NCI-H1417 (cell line): ENCODE measurements at regions not wholly inside any gene's neighbourhood (a gene's known extent, or its start where the extent isn't known, plus 50 kb on each side); places are given as distances from the start of the nearest gene placed in this dataset.

Experiments
- DNase-seq, 3 experiments: peaks; one replicate each; lab custom pipeline; 2025; lab: John Stamatoyannopoulos, UW

DNA sequence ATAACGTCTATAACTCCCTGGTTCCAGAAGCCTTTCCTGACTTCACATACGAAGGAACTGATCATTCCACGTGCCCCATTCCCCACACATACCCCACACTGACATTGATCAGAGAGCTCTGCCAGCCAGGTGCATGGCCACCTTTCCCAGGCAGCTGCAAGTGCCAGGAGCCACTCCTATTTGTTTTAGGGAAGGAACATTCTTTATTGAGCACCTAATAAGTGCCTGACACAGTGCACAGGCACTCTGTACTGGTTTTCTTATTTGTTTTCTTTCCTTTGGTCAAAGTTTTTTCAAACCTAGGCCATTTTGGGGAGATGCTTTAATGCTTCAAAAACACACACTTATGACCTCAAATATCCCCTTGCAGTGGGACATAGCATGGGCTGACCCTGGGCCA lies 50.0 kb downstream of the PITPNM2 start:
- no peak for DNase-seq

DNA sequence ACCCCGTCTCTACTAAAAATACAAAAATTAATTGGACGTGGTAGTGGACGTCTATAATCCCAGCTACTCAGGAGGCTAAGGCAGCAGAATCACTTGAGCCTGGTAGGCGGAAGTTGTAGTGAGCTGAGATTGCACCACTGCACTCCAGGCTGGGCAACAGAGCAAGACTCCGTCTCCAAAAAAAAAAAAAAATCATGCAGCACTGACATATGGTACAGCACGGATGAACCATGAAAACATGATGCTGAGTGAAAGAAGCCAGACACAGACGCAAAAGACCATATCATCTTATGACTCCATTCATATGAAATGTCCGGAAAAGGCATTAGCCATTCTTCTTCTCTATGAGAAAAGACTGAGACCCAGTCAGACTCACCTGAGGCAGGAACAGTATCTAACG lies 50.4 kb downstream of the PITPNM2 start:
- DNase-seq: no peak

DNA sequence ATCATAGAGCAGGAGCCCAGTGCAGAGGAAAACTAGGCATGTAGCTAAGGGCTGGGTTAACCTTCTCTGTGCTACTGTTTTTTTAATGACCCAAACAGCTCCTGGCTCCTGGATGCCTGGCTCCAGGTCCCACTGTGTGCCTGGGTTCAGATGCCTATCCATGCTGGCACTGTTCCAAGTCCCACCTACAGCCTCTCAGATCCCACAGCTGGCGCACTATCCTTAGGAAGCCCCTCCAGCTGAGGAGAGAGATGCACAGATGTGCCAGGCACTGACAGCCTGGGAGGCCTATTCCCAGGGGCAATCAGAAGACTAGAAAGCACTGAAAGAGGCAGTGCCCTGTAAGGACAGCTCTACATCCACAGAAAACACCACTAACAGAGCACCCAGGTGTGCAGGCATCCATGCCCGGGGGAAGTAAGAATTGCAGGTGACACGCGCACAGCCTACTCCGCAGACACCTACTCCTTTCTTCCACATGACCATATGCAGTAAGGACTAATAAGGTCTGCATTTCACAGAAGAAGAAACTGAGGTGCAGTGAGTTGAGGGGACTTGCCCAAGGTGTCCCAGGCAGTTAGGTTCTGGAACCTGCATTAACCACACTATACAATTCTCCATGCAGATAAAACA lies 51.2 kb downstream of the PITPNM2 start:
- DNase-seq: peak in 2 of 3 experiments; percentile 32 to 51

DNA sequence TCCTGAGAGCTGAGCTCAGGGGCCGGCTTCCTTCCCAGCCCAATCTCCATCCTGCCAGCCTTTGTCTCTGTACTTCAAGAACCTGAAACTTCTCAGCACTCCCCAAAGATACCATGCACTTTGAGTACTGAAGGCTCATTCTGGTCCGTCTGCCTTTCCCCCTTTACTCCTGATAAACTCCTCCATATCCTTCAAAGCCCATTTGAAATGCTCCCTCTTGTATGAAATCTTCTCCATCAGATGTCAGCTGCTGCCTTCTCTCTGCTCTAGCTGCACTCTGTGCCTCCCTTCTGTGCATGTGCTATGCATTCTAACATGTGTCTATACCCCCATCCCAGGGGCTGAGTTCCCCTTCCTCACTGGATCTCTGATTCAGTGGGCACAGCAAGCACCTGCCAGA lies 52.1 kb downstream of the PITPNM2 start:
- no peak for DNase-seq

DNA sequence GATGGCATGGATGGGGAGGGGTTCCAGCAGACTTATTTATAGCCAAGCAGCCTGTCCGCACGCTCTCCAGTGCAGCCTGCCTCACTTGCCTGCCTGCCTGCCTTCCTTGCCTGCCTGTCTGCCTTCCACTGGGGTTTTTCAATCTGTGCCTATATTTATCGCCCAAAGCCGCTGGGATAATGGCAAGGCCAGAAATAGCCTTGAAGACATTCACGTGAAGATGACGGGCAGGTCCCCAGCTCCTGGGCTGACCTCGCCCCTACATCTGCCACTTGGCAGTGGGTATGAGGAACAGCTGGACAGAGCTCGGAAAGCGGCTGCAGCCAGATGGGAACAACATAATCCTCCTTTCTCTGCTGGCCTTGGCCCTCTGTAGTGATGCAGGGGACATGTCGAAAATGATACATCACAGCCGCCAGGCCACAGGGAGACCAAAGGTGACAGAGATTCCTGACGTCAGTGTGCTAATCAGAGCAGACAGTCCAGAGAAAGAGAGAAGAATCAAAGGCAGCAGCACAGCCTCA lies 53.3 kb downstream of the PITPNM2 start:
- DNase-seq: no peak

DNA sequence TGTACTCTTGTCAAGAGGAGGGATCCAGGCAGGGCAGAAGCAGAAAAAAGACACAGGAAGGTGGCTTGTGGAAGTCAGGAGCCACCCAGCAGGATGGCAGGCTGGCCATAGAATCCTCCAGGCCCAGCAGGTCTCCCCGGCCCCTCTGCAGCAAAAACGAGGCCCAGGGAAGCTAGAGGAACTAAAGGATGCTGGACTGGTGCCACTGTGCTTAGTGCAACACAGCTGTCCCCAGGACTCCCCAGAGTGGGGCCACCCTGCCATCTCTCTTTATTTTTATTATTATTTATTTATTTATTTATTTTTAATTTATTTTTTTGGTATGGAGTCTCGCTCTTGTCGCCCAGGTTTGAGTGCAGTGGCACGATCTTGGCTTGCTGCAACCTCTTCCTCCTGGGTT lies 54.1 kb downstream of the PITPNM2 start:
- DNase-seq: no peak

DNA sequence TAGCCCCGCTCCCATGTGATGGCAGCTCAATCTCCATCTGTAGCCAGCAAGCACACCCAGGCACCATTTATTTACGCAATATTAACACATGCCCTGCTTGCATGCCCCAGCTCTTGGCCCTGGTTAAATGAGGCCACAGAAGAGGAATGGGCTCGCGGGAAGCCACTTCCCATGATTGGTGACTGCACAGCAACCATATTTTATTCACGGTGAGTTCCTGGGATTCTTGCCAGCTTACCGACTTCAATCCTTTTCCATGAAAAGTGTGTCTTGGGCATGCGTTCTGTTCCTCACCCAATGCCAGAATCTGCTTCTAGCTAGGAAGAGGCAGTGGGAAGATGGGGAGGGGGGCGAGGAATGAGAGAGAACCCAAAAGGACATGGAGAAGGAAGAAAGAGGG lies 54.7 kb downstream of the PITPNM2 start:
- peak in 1 of 3 experiments; percentile 49 for DNase-seq

DNA sequence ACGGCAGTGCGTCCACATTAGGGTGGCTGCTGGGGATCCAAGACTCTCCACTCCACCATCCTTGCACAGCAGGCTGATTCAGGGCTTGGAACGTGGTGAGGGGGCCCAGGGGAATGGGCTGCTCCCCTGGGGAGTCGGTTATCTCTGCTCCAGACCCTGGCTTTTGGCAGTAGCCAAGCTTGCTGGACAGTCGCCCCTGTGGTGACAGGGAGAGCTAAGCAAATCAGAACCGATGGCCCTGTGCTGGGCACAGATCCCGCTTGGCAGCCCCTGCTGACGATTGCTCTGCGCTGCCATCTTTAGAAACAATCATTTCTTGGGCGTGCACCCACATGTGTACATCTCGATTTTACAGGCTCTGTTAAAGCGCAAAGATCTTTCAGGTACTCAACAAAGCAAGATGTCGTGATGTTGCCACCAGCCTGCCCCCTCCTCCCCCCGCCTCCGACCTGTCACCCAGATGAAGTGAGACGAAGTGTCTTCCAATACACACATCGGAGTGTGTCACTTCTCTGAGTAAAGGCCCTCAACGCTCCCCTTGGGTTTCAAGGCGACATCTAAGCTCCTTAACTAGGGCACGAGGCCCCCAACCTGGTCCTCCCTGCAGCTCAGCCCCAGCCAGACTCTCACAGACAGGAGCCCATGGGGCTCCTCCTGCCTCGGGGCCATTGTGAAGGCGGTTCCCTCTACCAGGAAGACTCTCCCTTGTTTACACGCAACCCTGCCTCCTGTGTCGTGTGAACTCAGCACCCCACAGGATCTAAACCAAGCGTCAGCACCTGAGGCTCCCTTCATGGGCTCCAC lies 55.6 kb downstream of the PITPNM2 start:
- peak in 1 of 3 experiments; percentile 75 for DNase-seq

DNA sequence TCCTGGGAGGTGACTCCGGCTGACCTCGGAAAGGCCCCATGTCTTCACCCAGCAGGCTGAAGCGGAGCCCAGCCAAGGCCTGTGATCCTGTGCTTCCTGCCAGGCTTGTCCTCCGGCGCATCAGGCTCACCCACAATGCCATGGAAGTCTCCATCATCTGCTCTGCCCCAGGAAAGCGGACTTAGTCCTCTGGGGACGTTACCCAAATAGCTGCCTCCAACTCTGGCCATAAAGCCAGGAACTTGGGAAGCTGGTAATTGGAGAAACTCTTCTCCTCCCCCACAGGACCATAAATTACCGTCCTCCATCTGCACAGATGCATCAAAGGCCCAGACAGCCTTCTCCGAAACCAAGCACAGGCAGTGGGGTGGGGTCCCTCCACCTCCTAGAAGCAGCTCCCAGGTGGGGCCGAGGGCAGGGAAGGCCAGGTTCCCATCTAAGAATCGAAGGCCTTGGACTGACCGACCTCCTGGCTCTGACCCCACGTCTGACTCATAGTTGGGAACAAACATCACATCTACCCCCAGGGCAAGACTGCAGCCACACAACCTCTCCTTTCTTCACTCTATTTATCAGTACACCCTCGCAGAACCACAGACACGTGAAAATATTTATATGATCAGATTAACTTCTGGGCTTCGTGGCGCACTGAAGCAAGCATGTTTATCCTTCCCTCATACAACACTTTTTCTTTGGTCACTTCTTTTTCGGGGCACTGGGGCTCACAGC lies 56.4 kb downstream of the PITPNM2 start:
- DNase-seq: peak in 1 of 3 experiments; percentile 47

DNA sequence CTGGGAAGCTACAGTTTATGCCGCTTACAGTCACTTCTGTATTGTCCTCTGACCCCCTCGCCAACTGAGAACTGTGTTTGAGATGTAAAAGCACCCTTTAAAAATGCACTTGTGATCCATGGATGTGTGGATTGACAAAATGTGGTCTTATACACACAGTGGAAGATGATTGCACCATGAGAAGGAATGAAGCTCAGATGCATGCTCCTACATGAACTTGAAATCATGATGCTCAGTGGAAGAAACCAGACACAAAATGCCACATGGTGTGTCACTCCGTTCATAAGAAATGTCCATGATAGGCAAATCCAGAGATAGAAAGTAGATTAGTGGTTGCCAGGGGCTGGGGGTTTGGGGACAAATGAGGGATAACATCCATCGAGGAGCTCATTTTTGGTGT lies 58.0 kb downstream of the PITPNM2 start:
- DNase-seq: no peak

DNA sequence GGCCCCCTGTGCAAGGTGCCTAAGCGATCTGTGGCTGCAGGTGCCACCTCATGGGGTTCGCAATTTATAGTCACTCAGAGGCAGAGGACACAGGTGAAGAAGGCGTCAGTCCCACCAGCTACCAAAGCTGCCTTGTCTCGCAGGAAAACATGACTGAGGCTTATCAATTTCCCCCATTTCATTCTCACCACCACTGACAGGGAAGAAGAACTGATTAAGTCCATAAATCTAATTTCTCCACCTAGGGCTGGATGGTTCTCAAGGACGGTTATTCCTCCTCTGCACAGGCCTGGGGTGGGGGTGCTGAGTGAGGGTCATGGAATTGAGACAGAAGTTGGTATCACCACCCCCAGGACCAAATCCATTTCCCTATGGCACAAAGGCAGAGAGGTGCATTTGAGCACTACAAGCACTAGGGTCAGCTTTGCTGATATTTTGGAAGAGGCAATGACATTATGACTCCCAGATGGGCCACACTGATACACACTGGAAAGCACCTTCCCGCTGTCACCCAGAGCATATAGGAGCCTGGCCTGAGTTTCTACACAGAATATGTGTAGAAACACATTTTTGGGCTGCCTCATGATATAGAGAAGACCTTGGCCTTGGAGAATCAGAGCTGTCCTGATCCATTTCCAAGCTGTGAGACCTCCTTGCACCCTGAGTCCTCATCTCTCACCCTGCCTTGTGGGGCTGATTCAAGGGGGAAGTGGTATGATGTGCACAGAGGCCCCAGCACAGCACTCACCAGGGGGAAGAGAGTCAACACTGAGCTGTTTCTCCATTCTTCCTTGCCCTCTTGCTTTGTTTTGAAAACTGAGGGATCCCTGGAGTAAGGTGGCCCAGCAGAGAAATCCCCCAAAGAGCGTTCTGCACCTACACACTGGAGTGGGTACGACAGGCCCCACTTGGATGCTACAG lies 59.4 kb downstream of the PITPNM2 start:
- DNase-seq: no peak

DNA sequence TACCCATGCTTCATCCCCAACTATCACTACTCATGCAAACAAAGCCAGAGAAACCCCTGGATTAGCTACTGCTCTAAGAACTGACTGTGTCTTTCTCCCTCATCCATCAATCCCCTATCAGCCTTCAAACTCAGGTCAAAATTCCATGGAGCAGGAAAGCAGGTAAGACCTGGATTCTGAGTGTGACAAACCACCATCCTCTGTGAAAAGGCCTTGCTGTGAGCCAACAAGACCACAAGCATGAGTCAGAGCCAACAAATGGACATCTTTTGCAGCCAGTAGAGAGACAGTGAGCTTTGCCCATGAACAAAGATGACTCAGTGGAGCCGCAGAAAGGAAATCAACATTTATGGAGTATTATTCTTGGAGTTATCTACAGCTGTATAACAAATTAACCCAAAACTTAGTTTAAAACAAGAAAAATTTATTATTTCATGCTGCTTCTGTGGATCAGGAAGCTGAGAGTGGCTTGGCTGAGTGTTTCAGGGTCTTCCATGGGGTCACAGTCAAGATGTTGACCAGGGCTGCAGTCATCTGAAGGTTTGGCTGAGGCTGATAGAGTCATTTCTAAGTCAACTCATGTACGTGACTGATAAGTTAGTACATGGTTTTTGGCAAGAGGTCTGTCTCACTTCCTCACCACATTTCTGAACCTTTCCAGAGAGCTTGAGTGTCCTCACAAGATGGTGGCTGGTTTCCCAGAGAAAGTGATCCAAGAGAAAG lies 61.1 kb downstream of the PITPNM2 start:
- DNase-seq: no peak

DNA sequence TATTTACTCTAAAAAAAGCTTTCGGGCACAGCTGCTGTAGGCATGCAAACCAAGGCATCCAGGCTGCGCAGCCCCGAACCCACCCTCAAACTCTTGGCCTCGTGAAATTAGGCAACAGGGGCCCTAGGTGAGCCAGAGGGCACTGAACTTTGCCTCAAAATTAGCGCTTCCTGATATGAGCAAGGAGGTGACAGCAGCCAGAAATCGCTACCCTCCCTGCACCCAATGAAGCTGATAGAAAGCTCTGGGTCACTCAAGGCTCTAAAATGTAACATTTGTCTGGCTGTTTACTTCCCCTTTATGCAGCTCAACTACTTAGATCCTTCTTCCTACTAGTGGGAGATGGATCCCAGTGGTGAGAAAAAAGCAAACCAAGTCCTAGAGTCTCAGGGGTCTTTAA lies 61.8 kb downstream of the PITPNM2 start:
- no peak for DNase-seq

DNA sequence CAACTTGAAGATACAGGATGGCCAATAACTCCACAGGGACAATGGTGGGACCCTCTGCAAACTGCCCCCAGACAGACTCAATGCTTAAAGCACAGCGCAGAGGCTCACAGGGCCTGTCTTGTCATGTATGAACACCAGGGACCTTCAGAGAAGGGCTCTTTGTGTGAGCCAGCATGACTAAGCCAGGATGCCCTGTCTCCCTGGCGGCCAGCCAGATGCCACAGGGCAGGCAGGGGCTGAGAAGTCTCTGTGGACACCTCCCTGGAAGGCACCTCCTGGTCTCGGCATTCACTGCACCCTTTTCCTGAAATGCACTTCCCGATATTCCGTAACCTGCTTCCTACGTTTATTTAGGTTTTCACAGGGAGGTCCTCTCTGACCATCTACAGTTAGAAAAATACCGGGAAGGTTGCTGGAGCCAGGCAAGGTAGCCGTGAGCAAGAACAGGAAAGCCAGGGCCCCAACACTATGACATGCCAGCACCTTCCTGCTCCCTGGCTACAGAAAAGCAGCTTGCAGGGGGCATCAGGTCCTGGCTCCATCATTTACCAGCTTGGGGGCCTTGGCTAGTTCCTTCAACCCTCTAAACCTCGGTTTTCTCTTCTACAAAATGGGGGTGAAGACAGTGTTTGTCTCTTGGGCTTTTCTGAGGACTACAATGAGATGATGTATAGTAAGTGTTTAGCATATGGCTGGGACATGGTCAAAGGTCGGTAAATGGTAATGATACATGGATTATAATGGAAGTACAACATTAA lies 65.0 kb downstream of the PITPNM2 start:
- DNase-seq: peak; percentile 40 to 61 (median 45)

DNA sequence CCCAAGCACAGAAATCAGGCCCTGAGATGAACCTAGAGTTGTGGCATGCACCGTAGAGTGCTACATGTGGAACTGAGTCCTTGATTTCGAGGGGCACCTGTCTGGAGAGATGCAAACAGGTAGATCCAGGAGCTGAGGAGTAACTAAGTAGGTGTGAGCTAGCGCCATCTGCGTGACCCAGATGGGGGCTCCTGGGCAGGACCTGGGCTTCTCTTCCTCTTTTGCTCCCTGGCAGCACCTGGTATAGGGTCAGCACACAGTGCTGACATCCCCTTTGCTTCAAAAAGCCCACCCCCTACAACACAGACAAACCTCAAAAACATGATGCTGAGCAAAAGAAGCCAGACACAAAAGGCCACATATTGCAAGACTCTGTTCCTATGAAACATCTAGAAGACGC lies 65.8 kb downstream of the PITPNM2 start:
- DNase-seq: no peak

DNA sequence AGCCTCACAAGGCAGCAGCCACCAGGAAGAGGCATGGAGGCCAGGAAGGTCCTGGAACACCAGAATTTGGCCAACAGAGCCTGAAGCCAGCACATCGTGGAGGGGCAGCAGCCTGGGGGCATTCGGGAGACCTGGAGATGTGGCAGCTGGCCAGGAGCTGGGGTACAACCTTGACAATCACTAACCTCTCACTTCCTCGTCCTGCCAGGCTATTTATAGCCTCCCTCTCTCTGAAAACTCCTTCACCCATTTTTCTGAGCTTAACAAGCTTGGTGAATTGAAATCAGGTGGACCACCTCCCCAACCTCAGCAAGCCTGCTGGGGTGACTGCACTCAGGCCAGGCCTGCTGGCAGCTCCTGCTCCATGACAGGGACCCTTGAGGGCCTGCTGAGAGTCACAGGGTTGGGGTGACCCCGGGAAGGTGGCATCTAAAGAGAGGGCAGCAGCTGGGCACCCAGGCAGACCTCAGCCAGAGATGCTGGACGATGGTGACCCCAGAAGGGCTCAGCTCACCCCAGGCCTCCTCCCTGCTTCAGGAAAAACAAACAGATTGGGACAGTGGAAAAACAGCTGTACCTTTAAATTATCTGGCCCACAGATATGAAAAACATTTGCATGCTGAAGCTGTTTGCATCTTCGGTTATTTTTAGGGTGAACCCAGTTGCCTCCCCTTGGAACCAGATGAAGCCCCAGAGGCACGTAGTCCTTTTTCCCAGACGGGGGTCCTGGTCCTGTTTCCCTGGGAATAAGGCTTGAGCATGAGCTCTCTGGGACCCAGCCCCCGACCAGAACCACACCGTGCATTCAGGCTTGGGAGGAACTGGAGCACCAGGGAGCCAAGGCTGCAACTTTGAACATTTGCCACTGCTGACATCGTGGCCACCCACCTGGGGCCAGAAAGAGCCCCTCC lies 67.0 kb downstream of the PITPNM2 start:
- DNase-seq: no peak

DNA sequence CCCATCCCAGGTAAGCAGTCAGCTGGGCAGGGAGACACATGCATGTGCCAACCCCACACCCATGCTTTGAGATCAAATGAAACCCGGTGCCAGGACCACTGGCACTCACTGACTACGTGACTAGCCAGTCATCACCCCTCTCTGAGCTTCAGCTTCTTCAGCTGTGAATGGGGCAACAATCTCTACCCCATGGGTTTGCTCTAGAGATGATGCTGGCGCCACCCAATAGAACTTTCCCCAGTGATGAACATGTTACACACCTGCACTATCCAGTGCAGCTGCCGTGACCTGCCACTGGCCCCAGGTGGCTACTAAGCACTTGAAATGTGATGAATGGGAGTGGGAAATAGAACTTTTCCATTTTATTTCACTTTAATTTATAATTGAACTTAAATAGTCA lies 70.3 kb downstream of the PITPNM2 start:
- no peak for DNase-seq

DNA sequence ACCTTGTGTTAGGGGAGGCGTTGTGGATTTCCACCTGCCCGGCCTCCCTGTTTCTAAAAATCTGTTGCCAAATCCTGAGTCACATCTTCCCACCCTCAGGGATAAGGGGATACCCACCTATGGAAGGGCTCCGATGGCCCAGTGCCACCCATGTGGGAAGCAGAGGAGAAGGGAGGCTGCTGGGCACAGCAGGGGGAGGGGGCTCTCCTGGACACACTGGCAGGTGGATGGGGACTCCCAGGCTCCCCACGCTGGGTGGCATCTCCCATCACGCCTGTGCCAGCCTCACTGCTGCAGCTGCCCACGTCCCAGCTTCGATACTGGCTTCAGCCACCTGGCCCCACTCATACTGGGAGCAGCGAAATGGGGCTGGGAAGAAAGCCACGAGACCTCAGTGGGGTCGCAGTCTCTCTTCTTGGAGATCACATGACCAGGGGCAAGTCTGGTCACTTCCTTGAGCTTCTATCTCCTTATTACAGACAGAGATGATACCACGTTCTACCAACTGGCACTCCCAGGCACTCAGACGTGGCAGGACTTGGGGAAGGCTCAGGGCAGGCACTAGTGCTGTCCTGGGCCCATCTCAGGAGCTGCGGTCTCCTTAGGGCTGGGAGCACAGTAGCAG lies 72.2 kb downstream of the PITPNM2 start:
- no peak for DNase-seq

DNA sequence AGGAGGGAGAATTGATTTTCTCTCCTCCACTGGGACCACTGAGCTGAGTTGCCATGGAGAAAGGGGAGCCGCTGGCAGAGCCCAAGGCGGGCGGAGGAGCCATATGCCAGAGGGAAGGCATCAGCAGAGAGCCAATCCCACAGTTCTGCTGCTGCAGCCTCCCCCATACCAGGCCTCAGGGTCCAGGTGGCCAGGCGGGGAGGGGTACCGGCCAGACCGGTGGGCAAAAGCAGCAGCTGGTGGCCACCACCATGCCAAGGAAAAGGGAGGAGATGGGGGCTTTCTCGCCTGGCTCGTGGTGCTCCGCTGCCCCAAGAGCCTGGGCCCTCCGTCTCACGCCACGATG lies 72.8 kb downstream of the PITPNM2 start:
- DNase-seq: no peak
